Umbilical cord (tissue), 1 donor: ENCODE measurements at regions not wholly inside any gene's neighbourhood (a gene's known extent, or its start where the extent isn't known, plus 50 kb on each side); places are given as distances from the start of the nearest gene placed in this dataset.
"Not testable (repeated sequence)": the region's sequence is repeated elsewhere in the genome, so short reads cannot be mapped to it uniquely, and the experiment has no call there.

Experiments
- DNase-seq: peaks from one replicate; pipeline ENCODE4 v3.0.0-alpha.2; 2015; ENCODE audit warnings: low spot score

DNA sequence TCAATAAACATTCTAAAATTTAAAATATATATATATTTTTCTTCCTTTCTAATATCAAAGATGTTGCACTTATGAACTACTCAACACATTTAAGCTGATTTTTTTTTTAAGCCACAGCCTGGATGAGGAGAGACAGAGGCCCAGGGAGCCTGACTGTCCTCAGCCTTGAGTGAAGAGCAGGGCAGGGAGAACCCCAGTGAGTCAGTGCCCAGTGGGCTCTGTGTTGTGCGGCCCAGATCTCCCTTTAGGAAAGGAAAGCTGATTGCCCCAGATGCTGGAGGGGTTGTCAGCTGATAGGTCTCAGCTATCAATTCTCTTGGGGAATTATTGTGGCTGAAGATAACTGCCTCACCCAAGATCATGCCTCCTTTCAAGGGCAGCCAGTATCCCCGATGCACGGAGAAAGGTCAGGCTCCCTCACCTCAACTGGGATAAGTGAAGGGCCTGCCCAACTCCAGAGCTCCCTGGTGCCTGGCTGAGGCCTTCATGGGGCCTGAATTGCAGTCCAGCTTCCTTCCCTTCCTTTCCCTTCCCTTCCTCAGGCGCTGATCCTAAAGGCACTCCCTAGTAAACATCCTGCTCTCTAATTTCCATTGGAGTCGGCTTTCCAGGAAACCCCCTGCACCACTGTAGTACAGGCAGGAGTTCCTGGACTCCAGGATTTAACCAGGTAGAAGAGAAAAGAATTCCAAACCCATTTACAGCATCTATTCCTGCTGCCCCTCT is 106.9 kb upstream of the ATL2 start:
- no peak for DNase-seq

DNA sequence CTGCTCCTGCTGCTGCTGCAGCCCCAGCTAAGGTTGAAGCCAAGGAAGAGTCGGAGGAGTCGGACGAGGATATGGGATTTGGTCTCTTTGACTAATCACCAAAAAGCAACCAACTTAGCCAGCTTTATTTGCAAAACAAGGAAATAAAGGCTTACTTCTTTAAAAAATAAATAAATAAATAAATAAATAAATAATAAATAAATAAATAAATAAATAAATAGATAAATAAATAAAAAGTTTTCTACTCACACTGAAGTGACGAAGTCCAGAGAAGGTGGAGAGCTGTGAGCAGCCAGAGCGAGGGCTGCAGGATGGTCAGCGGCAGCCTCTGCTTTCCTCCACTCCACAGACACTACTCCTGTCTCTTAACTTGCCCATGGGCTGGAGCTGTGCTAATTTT is 105.6 kb upstream of the ATL2 start:
- DNase-seq: not testable (repeated sequence)

DNA sequence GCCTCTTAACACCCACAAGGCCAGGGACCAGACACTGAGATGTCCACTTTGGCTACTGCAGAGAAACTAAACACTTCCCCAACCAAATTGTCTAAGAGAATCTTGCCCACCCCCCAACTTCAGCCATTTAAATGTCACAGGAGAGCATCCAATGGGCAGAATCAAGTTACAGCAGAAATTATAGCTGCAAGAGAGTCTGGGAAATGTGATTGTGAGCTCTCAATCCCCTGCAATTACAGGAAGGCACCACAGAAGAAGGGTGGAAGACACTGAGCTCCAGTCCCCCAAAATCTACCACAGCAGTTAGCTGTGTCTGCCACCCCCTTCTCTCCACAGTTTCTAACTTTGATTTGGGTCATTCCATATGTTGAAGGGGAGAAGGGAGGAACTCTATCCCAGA is 103.5 kb upstream of the ATL2 start:
- DNase-seq: no peak

DNA sequence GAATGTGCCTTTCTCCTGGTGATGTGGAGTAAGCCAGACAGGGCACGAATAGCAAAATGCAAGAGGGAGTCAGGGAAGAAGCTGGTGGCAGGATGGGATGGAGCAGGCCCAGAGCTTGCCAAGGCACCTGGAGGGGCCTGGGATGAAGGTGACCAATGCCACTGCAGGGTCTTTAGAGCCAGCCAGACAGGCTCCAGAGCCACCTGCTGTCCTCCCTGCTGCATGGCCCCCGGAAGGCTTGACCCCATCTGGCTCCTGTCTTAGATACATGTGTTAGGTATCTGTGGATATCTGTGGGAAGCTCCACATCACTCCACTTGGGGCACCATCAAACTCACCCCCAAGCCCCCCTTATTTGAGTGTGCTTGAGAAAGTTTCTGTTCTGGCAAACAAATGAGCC is 99.9 kb upstream of the ATL2 start:
- no peak for DNase-seq

DNA sequence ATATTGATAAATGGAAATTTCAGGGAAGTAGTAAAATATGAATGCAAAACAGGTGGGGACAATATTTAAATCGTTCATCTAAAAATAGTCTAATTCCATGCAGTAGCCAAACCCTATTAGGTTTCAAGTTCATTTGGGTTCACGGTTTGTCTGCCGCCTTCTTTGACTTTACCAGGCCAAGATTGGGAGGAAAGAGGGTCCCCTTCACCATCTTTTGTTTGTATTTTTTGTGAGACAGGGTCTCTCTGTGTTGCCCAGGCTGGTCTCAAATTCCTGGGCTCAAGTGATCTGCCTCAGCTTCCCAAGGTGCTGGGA is 98.5 kb upstream of the ATL2 start:
- no peak for DNase-seq

DNA sequence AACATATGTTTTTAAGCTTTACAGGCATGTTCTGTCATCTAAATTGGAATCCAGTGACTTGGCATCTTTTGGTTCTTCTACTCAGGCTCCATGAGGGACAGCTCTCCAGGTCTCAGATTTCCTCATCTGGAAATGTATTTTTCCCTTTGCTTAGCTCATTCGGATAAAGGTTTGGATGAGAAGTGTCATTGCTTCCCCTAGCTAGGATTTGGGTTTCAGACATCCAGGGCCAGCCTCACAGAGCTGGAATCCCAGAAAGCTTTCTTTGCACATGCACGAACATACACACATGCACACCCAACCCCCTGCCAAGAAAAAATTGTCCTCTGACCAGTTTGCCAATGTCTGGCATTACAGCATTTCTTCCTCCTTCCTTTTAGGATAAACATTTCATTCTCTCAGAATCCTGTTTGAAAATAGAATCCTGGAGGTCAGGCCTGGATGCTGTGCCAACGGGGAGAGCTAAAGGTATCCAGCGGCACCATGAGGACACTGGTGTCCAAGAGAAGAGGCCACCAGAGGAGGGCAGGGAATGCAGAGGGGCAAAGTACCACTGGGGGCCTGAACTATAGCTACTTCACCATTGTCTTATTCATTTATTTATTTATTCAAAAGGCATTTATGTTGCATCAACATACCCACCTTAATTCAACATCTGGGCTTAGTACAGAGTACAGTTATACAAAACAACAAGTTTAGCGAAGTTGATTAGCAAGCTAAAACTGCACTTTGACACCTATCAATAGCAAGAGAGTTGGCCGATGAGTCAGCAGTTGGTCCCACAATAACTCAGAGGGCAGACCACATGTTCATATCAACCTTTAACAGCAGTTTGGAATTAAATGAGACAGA is 97.9 kb upstream of the ATL2 start:
- DNase-seq: no peak

DNA sequence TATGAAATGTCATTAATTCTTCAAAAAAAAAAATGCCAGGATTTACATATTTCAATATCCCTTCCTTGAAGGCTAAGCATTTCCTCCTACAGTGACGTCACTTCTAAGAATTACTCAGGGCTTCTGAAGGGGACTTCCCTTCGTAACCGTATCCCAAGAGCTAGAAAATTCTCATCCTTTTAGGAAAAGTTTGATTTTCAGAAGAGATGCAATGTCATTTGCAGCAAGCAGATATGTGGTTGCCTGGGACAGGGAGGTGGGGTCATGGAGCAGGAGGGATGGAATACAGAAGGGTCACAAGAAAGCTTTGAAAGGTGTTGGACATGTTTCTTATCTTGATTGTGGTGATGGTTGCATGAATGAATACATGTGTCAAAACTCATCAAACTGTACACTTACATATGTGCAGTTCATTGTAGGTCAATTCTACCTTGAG is 97.0 kb upstream of the ATL2 start:
- DNase-seq: no peak

DNA sequence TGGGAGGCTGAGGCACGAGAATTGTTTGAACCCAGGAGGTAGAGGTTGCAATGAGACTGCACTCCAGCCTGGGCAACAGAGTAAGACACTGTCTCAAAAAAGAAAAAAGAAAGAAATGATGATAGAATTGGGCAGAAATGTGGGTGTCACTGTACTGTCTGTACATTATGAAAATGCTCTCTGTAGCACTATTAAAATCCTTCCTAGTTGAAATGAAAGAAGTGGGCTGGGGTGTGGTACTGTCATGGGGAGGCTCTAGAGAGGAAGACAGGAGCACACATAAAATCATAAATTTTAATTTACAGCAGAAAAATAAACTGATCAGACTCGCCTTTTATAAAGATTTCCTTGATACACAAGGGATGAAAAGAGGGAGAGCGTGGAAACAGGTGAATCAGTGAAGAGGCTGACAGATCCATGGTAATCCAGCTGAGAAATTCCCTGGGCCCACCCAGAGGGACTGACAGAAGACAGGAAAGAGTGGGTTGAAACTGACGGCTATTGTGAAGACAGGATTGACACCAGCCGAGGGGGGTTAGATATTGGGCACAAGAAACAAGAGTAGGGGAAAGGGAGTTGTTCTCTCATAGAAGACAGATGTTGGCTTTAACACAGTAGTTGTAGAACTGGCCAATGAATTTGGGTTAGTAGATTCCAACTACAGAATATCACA is 96.4 kb upstream of the ATL2 start:
- no peak for DNase-seq

DNA sequence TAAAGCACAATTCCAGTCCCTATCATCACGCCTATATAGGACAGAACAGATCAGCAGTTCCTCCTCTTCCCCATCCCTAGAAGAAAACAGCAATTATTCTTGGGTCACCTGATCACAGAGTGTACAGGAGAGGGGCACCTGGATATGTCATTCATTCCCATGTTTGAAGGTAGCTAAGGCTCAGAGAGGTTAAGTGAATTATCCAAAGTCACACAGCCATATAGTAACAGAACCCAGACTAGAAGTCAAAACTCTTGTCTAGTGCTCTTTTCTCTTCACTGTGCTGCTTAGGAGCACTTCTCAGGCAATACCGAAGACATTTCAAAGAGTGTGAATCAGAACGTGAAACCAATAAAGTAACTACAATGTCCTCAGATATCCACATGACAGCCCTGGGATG is 93.0 kb upstream of the ATL2 start:
- no peak for DNase-seq

DNA sequence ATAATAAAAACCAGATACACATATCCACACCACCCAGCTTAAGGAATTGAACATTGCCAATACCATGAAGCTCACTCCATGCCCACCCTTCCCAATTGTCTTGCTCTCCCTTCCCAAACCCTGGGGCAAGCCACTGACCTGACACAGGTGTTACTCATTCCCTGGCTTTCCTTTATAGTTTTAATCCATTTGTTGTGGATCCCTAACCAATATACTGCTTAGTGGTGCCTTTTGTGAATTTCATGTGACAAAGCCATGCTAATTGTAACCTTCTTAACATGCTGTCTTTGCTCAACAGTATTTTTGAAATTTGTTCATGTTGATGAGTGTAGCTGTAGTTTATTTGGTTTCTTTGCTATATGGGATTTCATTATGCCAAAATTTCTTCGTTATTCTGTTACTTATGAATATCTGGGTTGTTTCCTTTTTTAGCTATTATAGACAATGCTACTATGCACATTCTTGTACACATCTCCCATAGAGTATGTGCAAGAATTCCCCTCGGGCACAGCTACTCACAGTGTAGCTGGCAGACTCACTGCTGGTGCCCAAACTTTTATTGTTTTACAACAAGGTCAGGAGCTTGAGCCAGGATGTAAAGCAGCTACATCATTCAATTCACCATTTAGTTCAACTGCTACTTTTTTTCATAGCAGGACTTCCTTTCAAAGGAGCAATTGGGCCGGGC is 90.8 kb upstream of the ATL2 start:
- DNase-seq: no peak

DNA sequence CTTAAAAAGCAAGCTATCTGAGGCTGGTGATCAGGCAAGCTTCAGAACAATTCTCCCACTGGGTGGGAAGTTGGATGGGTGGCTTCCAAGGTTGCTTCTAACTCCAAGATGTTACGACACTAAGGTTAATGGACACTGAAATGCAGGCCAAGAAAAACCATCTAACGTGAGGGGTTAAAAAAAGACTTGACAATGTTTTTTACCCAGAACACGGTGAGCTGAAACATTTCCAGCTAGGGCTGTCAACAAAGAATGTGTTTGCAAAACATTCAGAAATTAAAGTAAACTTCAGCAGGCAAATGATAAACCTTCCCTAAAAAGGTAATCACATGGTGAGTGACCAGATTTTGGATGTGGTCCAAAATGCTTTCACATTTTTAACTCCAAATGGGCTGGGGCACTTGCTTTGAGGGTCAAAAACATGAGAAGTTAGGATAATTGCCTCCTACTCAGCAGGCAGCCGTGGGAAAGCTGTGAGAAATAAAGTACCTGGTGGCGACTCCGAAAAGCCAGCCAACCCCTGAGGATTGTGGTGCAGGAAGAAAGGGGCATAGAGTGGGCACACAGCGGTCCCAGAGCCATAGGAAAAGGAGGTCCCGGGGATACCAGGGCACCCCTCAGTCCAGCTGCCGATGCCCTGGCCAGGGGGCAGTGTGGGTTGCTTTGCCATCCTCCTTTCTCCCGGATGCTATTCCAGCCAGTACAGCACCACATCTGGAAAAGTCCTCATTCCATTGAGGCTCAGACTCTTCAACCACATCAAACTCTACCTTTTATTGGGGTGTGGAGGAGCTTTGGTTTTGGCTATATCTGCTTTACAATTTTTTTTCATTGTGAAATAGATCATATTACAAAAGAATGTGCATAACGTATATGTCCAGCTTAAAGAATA is 90.0 kb upstream of the ATL2 start:
- DNase-seq: peak; percentile 46

DNA sequence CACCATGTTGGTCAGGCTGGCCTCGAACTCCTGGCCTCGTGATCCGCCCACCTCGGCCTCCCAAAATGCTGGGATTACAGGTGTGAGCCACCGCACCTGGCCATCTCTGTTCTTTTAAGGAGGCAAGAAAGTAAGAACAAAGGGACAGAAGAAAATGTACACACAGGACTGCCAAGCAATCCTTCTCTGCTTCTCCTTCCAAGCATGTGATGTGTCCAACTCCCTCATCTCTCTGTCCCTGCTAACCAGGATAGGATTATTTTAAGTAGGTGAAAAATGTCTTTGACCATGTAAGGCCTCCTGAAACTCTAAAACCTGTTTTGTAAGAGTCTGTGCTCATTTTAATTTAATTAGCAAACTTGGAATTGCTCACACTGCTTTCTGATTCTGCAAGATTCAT is 89.3 kb upstream of the ATL2 start:
- no peak for DNase-seq

DNA sequence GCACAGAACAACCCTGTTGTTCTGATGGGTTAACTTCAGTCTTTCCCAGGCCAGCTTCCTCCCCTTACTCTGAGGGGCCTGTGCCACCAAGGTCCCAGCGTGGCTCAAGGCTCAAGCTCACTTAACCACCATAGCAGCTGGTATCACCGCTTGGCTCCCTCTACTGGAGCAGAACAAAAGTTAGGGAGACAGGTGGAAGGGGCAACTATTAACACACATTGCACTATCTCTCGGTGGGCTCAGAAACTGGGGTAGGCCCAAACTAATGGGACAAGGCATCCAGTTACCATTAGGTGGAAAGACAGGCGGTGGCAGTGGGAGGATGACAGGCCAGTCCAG is 88.7 kb upstream of the ATL2 start:
- DNase-seq: no peak

DNA sequence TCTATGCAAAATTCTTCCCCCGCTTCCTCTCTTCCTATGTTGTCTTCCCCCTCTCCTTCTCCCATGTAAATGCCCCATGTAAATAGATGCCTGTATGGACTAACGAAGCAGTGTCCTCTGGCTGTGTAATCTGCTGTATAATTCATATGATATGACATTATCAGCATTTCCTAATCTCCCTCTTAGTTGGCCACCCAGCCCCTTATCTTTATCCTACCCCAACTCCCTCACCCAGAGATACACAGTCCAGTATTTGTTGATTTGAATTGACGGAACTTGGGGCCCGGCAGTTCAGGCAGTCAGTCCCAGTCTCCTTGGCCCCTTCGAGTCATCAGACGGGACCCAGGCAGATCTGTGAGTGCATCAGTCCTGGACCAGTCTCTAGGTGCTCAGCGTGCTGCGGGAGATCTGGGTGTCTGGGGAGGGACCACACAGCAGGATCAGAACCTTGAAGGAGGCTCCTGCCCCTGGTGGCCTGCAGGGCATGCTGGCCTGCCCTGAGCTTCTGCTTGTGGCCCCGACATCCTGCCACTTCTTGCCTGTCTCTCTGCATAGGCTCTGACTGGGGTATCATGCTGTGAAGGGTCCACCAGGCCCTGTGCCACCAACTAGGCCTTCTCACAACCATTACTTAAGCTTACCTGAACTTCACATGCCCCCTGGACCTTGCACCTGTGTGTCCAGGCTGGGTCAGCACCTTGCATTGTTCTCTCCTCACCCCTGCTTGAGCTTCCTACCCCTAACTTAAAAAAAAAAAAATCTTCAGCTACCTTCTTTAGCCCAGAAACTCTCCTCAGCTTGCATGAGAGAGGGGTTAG is 88.1 kb upstream of the ATL2 start:
- DNase-seq: no peak

DNA sequence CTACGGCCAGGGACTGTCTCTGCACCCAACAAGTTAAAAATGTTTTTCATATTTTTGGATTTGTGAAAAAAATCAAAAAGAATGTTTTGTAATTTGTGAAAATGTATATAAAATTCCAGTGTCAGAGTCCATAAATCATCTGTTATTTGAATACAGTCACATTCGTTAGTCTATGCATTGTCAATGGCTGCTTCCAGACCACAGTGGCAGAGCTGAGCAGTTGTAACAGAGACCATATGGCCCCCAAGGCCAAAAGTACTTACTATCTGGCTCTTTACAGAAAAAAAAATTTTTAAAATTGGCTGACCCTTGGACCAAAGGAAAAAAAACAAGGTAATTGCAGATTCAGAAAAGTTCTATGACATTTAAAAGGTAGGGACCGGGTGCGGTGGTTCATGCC is 86.7 kb upstream of the ATL2 start:
- no peak for DNase-seq

DNA sequence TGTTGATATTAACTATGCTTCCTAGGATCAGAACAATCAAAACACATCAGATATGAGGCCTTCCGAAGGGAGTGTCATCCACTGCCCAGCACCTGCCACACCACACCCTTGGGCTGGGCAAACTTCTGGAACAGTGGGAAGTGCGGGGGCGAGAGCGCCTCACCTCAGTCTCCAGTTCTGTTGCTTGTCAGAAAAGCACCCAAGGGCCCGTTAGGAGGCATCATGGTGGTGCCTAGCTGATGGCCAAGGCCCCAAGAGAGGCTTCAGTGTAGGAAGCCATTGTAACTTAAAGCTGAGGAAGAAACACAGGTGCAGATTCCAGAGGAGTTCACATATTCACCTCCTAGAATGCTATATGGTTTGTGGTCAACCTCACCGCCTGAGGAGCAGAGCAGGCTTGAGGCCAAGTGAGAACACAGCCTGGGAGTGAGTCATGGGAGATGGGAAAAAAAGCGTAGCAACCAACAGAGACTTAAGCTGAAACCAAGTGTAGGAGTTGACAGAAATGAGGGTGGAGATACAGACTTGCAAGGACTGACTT is 85.1 kb upstream of the ATL2 start:
- DNase-seq: peak; percentile 91

DNA sequence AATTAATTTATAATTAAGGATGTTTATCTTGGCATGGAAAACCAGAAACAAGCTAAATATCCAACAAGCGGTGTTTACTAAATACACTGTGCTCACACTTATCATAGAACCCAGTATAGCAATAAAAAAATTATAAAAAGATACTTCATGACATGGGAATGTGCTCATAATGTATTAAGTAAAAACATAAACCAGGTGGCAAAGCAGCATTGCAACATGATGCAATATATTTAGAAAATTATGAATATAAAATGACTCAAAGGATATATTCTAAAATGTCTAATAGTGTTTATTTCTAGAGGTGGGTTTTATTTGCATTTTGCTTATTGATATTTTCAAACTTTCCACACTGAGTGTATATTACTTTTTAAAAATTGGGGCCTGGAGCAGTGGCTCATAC is 84.4 kb upstream of the ATL2 start:
- DNase-seq: no peak

DNA sequence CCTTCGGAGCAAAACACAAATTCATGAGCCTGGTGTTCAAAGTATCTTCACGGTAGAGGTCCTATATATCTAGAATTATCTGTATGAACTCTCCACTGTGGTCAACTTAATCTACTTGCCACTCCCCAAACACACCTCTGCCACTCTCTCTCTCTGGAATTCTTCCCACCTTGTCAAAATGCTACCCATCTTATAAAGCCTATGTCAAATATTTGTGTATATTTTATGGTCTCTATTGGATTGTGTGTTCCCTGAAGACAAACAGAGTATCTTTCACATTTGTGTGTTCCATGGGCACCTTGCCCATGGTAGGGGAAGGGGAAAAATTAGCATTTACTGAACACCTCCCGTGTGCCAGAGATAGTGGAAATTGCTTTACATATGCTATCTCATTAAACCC is 83.2 kb upstream of the ATL2 start:
- DNase-seq: no peak

DNA sequence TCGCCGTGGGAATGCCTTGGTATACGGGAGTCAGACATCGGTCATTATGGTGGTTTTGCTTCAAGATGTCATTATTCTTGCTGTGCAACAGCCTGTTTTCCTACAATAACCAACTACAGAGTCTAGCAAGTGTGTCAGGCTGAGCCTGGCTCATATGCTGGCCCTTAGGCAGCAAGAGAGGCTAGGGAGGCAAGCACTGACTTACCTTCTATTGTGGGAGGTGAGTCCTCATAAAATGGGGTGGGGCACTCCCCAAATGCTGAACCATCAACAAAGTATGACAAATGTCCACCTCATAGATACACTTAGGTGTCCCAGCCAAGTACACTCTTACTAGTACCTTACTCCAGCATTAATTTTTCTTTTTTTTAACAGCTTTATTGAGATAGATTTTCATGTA is 77.0 kb upstream of the ATL2 start:
- no peak for DNase-seq

DNA sequence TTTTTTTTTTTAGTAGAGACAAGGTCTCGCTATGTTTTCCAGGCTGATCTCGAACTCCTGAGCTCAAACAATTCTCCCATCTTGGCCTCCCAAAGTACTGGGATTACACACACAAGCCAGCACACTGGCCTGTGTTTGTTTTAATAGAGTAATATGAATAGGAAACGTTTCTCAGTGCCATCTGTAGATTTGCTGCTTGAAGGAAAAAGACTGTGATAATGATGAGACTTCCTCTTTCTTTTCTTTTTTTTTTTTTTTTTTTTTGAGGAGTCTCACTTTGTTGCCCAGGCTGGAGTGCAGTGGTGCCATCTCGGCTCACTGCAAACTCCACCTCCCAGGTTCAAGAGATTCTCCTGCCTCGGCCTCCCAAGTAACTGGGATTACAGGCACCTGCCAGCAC is 74.7 kb upstream of the ATL2 start:
- DNase-seq: not testable (repeated sequence)
